ENCODE measurements at regions not wholly inside any gene's neighbourhood (a gene's known extent, or its start where the extent isn't known, plus 50 kb on each side); places are given as distances from the start of the nearest gene placed in this dataset.

DNA sequence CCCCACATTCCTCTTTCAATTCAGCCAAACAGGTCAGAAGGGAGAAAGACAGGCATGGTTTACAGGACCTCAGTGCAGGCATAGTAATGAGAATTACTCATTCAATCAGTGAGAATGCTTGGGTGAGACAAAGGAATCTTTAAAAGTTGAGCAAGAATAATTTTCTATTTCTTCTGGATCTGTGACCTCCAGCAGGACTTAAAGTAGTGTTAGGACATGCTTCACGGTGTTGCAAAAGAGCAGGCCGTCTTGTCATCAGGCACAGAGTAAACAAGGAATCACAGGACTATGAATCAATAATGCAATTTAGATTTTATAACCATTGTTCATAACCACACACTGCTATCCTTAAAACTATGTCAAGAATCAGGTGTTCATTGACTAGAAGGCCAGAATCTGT lies 130.6 kb upstream of the GLRA2 start:
- H3K4me1 ChIP-seq (ENCODE audit: control insufficient read depth in 1 of 2, low read depth in 2 of 2), result no peaks in the 10 kb centered on the region
- no peak for ATAC-seq (ENCODE audit: insufficient number of reproducible peaks, low FRiP score, low read depth)
- TF ChIP-seq, protein P1, sequence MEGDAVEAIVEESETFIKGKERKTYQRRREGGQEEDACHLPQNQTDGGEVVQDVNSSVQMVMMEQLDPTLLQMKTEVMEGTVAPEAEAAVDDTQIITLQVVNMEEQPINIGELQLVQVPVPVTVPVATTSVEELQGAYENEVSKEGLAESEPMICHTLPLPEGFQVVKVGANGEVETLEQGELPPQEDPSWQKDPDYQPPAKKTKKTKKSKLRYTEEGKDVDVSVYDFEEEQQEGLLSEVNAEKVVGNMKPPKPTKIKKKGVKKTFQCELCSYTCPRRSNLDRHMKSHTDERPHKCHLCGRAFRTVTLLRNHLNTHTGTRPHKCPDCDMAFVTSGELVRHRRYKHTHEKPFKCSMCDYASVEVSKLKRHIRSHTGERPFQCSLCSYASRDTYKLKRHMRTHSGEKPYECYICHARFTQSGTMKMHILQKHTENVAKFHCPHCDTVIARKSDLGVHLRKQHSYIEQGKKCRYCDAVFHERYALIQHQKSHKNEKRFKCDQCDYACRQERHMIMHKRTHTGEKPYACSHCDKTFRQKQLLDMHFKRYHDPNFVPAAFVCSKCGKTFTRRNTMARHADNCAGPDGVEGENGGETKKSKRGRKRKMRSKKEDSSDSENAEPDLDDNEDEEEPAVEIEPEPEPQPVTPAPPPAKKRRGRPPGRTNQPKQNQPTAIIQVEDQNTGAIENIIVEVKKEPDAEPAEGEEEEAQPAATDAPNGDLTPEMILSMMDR (IDR thresholded peaks at IDR 0.05), result no peak
- no peak overlapping the region for H3K27ac ChIP-seq
- H3K9me3 ChIP-seq, result no peaks in the 10 kb centered on the region
- no peaks in the 10 kb centered on the region for H3K36me3 ChIP-seq
- no peak for DNase-seq (ENCODE audit: low spot score)
- H3K4me3 ChIP-seq, result no peak overlapping the region
- H3K27me3 ChIP-seq (replicated peaks; ENCODE audit: insufficient read depth), result no peaks in the 10 kb centered on the region

DNA sequence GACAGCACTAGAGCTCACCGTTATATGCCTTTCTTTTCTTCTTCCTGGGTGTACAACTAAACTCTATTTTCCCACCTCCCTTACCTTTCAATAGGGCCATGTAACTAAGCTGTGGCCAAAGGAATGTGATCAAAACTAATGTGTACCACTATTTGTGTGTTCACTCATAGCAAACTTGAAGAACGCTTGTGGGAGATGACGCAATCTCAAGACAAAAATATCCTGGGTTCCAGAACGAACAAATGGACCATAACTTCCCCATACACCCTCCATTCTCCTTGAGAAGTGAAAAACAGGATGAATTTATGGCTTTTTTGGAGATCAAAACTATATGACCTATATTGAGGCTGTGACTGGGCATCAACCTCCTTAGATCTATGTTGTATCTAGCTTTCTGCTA lies 139.7 kb upstream of the GLRA2 start:
- Histone ChIP-seq H3K4me3 (no peak overlapping the region), H3K36me3 (no peaks in the 10 kb centered on the region), H3K9me3 (no peaks in the 10 kb centered on the region), H3K4me1 (ENCODE audit: control insufficient read depth in 1 of 2, low read depth in 2 of 2) (no peaks in the 10 kb centered on the region), H3K27ac (no peak overlapping the region), H3K27me3 (replicated peaks; ENCODE audit: insufficient read depth) (no peaks in the 10 kb centered on the region)
- TF ChIP-seq, protein P1 (IDR thresholded peaks at IDR 0.05), result no peak
- no peak for DNase-seq (ENCODE audit: low spot score)
- ATAC-seq (ENCODE audit: insufficient number of reproducible peaks, low FRiP score, low read depth), result no peak

DNA sequence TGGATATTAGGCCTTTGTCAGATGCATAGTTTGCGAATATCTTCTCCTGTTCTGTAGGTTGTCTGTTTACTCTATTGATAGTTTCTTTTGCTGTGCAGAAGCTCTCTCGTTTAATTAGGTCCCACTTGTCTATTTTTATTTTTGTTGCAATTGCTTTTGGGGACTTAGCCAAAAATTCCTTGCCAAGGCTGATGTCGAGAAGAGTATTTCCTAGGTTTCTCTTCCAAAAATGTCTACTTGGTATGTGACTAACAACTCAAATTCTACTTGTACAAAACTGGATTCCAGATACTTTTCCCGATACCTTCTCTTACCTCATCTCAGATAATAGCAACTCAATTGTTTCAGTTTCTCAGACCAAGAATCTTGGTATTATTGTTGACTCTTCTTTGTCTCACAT lies 142.4 kb upstream of the GLRA2 start:
- no peak for ATAC-seq (ENCODE audit: insufficient number of reproducible peaks, low FRiP score, low read depth)
- Histone ChIP-seq H3K4me3 (no peak overlapping the region), H3K27ac (no peak overlapping the region), H3K36me3 (no peaks in the 10 kb centered on the region), H3K27me3 (replicated peaks; ENCODE audit: insufficient read depth) (no peaks in the 10 kb centered on the region), H3K9me3 (no peaks in the 10 kb centered on the region), H3K4me1 (ENCODE audit: control insufficient read depth in 1 of 2, low read depth in 2 of 2) (no peaks in the 10 kb centered on the region)
- no peak for DNase-seq (ENCODE audit: low spot score)
- TF ChIP-seq, protein P1 (IDR thresholded peaks at IDR 0.05), result no peak

GRCh38 chrX:14380044-14380443 lies 149.3 kb upstream of the GLRA2 start:
- Histone ChIP-seq H3K9me3 (no peaks in the 10 kb centered on the region), H3K36me3 (no peaks in the 10 kb centered on the region), H3K4me3 (no peak overlapping the region), H3K27ac (no peak overlapping the region), H3K4me1 (ENCODE audit: control insufficient read depth in 1 of 2, low read depth in 2 of 2) (no peaks in the 10 kb centered on the region), H3K27me3 (replicated peaks; ENCODE audit: insufficient read depth) (no peaks in the 10 kb centered on the region)
- DNase-seq (ENCODE audit: low spot score) (no peak), ATAC-seq (ENCODE audit: insufficient number of reproducible peaks, low FRiP score, low read depth) (no peak)
- TF ChIP-seq, protein P1 (IDR thresholded peaks at IDR 0.05), result no peak

DNA sequence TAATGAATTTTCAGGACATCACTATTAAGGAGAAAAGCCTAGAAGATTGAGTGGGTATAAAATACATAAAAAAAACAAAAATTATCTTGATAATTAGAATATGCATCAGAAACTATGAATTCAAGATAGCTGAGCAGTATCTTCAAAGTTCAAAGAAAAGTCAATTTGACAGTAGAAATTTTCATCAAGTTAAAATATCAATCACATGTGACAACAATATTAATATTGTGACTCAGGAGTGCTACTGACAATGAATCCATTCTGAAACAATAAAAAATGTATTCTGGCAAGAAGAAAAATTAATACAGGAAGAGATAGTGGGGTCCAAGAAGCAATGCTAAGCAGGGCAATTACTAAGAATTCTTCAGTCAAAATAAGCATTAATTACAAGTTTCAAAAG lies 151.9 kb upstream of the GLRA2 start:
- TF ChIP-seq, protein P1 (IDR thresholded peaks at IDR 0.05), result no peak
- DNase-seq (ENCODE audit: low spot score) (no peak), ATAC-seq (ENCODE audit: insufficient number of reproducible peaks, low FRiP score, low read depth) (no peak)
- Histone ChIP-seq H3K36me3 (no peaks in the 10 kb centered on the region), H3K27me3 (replicated peaks; ENCODE audit: insufficient read depth) (no peaks in the 10 kb centered on the region), H3K9me3 (no peaks in the 10 kb centered on the region), H3K4me1 (ENCODE audit: control insufficient read depth in 1 of 2, low read depth in 2 of 2) (no peaks in the 10 kb centered on the region), H3K27ac (no peak overlapping the region), H3K4me3 (no peak overlapping the region)

Data from thoracic aorta (tissue), 2 donors.